HG02763 (cell line): ENCODE measurements at regions not wholly inside any gene's neighbourhood (a gene's known extent, or its start where the extent isn't known, plus 50 kb on each side); places are given as distances from the start of the nearest gene placed in this dataset.

Experiments
- ATAC-seq: cut with Tn5 transposase; IDR thresholded peaks from one replicate; pipeline ENCODE4 v1.9.1; 2021; ENCODE audit warnings: mild to moderate bottlenecking, moderate library complexity; ENCODE audit not compliant: unreplicated experiment

DNA sequence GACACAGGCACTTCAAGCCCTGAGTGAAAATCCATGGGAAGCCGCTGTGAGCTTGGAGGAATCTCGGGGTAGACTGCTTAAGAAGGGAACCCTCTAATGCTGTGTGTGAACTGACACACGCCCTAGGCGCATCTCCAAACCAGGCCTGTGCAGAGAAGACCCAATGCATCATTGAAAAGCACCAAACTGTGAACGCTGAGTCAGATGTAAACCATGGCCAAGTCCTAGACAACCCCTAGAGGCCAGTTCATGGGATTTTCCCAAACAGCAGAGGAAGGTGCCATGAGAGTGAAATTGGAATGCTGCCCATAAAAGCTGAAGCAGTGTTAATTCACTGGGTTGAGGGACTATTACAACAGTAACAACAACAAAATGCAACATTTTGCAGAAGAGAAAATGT is 296.5 kb downstream of the SMOC2 start:
- no peak for ATAC-seq

DNA sequence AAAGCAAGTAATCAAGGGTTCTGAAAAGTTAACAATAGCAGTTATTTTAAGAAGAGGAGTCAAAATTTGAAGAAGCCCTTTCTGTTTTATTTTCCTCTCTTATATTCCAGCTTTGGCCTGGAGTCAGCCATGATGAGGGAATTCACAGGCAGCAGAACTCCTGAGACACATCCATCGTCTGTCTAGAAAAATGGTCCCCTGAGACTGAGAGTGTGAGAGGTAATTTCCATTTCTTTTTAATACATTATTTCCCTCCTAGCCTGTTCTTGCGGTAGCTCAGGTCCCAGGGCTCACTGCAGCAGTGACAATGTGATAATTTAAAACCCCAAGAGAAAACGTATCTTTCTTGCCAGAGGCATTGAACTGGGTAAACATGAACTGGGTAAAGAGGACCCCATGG is 296.0 kb downstream of the SMOC2 start:
- no peak for ATAC-seq

DNA sequence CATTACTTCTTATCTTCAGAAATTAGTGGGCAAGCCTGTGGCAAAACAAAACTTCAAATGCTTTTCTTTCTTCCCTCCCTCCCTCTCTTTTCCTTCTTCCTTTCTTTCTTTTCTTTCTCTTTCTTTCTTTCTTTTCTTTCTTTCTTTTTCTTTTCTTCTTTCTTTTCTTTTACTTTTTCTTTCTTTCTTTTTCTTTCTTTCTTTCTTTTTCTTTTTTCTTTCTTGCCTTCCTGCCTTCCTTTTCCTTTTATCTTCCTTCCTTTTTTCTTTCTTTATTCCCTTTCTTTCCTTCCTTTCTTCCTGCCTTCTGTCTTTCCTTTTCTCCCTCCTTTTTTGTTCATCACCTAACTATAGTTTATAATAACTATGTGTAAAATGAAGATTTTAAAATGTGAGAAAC is 295.1 kb downstream of the SMOC2 start:
- no peak for ATAC-seq

DNA sequence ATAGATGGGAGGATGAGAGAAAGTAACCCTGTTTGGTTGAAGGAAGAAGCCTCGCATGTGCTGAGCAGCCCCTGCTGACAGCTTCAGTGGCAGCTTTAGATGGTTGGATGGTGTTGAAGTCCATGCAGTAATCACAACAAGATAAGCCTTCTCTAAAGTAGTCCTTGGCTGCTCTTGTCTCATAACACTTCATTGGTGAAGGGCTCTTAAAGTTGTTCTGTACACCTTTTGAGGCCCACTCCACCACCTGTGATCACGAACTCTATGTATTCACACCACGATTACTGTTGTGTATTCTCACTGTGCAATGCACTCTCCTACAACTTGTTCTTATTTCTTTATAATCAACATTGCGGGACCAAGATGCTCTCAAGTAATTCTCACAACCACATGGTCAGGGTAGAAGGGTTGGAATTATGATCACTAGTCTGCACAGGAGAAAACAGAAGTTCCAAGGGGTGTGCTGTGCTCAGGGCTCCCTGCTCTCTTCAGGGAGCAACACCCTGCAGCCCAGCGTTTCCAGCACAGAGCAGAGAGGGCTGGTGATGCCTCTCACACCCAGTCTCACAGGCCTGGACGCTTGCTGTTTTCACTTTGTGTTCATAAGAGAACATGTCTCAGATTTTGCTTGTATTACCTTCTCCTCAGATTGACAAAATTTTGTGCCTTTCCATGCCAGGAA is 294.4 kb downstream of the SMOC2 start:
- ATAC-seq: no peak

DNA sequence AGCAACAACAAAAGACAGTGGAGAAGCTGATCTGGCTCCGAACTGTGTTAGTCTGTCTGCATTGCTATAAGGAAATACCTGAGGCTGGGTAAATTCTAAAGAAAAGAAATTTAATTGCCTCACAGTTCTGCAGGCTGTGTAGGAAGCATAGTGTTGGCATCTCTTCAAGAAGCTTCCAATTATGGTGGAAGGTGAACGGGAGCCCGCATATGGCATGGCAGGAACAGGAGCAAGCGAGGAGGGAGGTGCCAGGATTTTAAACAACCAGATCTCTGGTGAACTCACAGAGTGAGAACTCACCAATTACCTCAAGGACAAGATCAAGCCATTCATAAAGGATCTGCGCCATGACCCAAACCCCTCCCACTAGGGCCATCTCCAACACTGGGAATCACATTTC is 293.5 kb downstream of the SMOC2 start:
- no peak for ATAC-seq

DNA sequence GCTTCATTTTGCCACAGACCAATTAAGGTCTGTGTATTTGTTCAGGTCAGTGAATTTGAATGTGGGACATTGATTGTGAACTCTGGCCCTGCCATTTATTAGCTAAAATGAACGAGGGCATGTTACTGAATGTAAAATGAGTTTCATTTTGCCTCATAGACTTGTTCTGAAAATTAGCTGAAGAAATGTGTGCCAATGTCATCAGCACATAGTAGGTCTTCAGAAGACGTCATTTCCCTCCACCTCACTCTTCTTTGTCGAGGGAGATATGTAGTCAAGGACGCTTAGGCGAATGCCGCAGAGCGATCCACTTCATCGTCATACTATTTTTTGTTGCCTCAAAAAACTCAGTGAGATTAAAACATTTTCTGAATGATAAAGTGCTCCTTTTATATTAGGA is 291.7 kb downstream of the SMOC2 start:
- no peak for ATAC-seq

DNA sequence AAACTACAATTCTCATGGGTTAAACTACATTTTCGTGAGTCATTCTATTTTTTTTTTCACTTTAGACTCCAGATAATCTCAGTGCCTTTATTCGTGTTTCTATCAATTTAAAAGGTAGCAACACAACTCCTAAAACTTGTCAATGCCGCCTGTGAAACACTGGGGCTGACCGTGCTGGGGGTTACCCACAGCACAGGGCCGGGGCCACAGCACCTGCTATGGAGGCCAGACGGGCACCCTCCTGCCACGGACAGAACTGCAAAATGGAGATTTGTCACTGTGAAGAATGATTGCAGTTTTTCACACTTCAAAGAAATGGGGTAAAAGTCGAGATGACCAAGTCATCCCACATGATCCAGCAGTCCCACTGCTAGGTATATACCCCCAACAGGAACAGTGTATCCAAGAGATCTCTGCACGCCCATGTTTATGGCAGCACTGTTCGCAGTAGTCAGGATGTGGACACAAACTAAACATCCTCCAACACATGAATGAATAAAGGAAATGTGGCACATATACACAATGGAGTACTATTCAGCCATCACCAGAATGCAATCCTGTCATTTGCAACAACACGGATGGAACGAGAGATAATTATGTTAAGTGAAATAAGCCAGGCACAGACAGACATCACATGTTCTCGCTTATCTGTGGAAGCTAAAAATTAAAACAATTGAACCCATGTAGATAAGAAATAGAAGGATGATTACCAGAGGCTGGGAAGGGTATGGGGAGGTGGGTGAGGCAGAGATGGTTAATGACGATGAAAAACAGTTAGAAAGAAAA is 290.1 kb downstream of the SMOC2 start:
- no peak for ATAC-seq

DNA sequence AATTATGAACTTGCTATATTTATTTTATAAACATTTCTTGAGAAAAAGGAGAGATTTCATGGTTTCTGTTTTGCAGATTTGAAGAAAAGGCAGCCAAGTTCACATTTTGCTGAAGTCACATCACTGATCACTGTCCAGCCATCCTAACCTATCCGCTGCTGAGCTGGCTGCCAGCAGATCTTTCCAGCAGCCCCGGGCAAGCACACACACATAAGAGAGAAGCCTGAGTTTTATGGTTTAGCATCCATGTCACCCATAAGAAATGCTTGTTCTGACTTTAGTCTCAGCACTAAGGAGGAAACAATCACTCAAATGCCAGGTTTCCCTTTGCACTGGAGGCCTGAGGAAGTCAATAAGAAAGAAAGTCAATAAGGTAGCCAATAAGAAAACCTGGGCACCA is 287.1 kb downstream of the SMOC2 start:
- ATAC-seq: no peak

DNA sequence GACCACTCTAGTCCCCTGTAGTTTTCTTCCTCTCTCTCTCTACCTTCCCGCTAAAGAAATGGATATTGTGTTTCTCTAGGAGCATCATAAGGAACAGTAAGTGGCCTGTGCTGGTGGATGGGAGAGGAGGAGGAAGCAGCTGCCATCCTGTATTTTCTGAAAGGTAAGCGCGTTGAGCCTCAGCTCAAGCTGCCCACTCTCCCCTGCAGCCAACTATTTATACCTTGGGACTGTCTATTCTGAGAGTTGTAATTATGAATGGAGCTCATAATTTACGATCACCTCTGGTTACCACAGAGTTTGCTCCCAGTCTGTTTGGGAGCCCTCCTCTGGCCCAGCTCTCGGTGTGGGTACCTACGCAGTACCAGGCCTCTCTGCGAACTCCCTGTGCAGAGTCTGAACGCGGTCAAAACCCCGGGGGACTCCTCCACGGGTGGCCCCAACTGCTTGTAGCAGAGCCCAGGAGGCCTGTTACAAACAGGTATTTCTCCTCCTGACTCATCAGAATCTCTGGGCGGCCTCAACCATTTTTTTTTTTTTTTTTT is 285.4 kb downstream of the SMOC2 start:
- no peak for ATAC-seq

DNA sequence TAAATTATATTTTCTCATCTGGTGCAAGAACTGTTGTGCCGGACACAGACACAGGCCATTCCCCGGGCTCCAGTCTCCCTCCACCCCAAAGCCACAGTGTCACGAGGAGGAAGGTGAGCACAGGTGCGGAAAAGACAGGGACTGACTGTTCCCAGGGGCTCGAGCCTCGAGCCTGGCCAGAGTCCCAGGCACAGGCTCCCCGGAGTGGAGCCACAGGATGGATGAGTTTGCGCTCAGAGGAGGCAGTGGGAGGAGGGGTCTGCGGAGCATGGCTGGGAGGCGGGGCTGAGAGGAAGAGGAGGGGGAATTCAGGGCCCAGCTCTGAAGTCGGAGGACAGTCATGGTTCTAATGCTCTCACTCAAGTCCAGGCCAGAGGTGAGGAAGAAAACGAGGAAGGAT is 284.8 kb downstream of the SMOC2 start:
- no peak for ATAC-seq

DNA sequence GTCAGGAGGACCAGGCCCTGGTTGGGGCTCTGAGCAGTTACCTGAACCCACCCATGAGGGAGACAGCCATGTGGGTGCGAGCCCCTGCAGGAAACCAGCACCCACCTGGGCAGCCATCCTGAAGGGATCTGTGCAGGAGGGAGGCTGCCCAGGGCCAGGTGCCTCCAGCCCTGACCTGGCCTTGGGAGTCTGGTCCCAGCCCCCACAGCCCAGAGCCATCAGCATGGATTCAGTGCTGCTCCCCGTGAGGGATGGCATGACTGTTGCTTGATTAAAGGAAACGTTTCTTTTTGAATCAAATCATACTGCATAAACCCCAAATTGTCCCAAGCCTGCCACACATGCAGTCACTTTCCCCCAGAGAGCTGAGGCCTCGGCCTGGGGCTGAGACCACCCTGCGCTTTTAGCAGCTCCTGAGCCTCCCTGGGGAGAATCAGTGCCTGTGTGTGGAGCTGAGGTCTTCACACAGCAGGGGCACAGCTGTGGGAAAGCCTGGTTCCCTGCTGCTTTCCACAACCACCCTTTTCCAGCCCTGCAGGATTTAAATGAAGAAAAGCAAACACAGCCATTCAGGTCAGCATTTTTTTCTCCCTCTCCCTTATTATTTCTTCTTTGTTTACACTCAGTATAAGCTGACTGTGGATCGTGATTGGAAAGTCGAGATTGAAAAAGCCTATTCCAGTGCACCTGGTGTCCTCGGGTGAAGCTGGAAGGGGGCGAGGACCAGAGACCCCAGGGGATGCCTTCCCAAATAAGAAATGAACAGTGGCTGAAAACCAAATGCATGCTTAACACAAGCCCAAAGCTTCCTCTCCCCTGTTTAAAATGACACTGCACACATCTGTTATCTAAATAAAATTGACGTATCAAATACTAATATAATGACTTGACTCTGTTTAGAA is 283.9 kb downstream of the SMOC2 start:
- ATAC-seq: no peak

DNA sequence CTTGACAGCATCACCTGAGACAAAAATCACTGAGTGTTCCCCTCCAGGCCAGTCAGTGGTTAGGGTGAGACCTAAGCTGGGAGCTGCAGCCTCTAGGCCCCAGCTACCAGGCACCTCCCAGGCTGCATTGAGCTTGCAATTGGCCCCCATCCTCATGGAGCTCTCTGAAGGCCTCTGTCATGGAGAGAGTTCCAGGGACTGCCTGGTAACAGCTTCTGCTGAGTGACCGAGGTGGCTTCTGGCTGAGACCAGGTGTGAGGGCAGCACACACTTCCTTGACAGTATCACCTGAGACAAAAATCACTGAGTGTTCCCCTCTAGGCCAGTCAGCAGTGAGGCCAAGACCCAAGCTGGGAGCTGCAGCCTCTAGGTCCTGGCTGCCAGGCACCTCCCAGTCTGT is 283.0 kb downstream of the SMOC2 start:
- no peak for ATAC-seq

DNA sequence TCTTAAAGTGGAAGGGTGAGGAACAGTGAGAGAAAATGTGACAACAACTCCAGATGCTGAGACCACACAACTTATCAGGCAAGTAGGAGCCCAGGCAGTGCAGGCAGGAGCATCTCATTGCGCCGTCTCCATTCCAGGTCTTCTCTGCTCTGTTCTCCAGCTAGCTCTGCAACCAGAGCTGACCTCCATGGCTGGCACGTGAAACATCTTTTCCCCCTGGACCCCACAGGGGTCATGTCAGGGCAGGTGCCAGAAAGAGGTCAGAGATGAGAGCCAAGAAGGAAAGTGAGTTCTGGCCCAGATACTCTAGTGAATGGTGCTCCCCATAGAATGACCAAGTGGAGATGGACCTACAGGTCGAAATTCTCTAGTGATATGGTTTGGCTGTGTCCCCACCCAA is 281.4 kb downstream of the SMOC2 start:
- no peak for ATAC-seq

DNA sequence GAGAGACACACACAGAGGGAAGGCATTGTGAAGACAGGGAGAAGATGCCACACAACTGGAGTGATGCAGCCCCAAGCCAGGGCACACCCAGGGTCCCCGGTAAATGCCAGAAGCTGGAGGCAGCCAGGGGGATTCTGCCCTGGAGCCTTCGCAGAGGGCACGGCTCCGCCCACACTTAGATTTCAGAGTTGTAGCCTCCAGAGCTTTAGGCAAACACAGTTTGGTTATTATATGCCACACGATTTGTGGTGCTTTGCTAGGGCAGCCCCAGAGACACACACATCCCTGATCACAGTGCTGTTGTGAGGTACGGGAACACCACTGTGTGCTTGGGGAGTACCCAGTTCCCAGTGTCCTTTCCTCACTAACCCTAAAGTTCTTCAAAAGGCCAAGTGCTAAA is 280.6 kb downstream of the SMOC2 start:
- ATAC-seq: no peak

DNA sequence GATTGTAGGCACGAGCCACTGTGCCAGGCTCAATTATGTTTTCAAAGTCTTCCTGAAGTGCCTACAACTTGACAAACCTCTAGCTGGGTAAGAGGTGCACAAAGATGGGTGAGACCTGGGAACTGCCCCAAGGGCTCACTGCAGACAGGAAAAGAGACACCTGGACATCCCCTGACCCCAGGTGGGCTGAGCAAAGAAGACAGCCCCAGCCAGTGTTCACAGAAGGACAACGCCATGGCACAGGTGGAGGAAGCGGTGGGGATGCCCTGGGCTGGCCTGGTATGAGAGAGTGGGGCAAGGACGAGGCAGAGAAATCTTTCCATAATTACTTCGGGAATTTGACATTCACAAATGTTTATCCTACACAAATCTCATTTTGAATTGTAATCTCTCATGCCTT is 278.9 kb downstream of the SMOC2 start:
- no peak for ATAC-seq

DNA sequence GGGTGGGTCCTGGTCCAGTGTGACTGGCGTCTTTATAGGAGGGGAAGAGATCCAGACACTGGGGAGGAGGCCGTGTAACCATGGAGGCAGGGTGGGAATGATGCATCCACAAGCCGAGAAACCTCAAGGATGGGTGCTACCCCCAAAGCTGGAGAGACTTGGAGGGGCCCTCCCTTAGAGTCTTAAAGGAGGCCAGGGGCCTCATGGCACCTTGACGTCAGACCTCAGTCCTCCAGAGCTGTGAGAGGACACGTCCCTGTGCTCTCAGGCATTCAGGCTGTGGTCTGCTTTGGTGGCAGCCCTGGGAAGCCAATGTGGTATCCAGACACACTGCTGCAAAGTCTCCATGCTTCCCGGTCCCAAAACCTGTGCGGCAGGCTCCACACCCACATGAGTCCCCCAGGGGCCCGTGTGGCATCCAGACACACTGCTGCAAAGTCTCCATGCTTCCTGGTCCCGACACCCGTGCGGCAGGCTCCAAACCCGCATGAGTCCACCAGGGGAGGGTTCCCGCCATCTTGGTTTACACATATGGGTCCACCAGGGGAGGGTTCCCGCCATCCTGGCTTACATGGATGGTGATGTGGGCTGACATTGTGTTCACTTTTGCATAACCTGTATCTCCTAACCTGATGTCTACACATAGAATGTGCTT is 278.0 kb downstream of the SMOC2 start:
- ATAC-seq: no peak
